ENCODE measurements at regions not wholly inside any gene's neighbourhood (a gene's known extent, or its start where the extent isn't known, plus 50 kb on each side); places are given as distances from the start of the nearest gene placed in this dataset.

GRCh38 chr2:190829642-190830041 lies 51.0 kb upstream of the GLS start:
- H3K36me3 ChIP-seq (ENCODE audit: insufficient read depth, low read length, poor library complexity, severe bottlenecking): no peaks in the 10 kb centered on the region
- ChIA-PET POLR2A (ENCODE audit: low non-redundant PET) (no interaction called here), CTCF (no interaction called here)
- no peaks in the 10 kb centered on the region for H3K9me3 ChIP-seq (ENCODE audit: low read depth, low read length, poor library complexity, severe bottlenecking)
- H3K4me1 ChIP-seq (ENCODE audit: insufficient read depth, low read length, poor library complexity, severe bottlenecking): no peaks in the 10 kb centered on the region
- no peak for TF ChIP-seq CTCF (conservative IDR thresholded peaks at IDR 0.05; ENCODE audit: low read depth, low read length)
- TF ChIP-seq EZH2 (IDR thresholded peaks at IDR 0.05; ENCODE audit: borderline replicate concordance, low read depth, low read length, poor library complexity, severe bottlenecking): no peak
- no peaks in the 10 kb centered on the region for H3K27me3 ChIP-seq (replicated peaks; ENCODE audit: insufficient read depth, low read depth, low read length, poor library complexity)
- H3K4me3 ChIP-seq (ENCODE audit: low read depth, low read length, poor library complexity, severe bottlenecking): no peak overlapping the region
- no TSS peak for BruUV-seq (replicated peaks)
- no peak overlapping the region for H3K27ac ChIP-seq (ENCODE audit: low read depth, low read length, poor library complexity, severe bottlenecking)
- intact Hi-C loops (cut with micrococcal nuclease; ENCODE audit: unreplicated experiment): no loop called here
- no peak for DNase-seq (ENCODE audit: low spot score)
